Myocyte (in vitro differentiated cells): ENCODE measurements at regions not wholly inside any gene's neighbourhood (a gene's known extent, or its start where the extent isn't known, plus 50 kb on each side); places are given as distances from the start of the nearest gene placed in this dataset.

Source experiments
- DNase-seq: peaks from one replicate; pipeline ENCODE4 v3.0.0-alpha.2; 2012; ENCODE audit warnings: low read depth

DNA sequence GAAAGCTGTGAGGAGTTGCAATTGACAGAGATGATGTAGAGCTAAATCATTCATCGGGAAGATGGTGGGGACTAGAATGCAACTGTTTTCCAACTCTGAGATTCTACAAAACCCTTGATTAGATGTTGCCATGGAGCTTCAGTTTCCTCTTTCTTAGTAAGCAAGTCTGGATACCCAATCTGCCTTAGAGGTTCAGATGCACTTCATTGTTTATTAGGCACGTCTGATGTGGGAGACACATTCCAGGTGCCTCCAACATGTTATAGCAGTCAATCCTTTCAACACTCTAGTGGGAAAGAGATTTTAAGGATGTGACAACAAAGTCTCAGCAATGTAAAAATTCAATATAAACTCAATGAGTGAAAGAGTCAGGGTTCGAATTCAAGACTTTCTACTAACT lies 291.3 kb upstream of the PHYHIPL start:
- DNase-seq, result no peak

DNA sequence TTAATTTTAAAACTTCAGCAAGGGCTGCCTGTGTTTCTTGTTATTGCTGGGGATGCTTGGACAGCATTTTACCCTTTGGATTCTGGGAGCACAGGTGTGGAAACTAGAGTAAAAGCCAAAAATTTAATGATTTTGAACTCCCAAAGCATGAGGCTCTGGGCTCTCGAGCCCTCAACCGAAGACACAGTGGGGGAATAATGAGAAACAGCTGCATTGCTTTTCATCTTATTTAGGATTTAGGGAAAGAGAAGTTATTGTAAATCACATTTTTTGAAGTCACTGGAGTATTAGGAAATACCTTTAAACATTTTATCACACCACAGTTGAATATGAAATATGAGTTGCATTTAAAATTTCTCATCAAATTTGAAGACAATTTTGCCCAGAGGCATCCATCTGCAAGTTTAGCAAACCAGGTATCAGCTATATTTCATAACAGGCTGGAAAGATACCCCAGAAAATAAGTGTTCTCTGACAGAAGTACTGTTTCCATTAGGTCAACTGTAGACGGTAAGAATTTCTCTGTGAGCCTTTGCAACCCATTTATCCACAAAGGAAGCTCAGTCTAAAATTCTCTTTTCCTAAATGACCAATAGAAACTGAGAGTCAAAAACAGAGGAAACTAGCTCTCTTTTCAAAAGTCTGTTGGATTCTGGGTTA lies 290.6 kb upstream of the PHYHIPL start:
- no peak for DNase-seq

DNA sequence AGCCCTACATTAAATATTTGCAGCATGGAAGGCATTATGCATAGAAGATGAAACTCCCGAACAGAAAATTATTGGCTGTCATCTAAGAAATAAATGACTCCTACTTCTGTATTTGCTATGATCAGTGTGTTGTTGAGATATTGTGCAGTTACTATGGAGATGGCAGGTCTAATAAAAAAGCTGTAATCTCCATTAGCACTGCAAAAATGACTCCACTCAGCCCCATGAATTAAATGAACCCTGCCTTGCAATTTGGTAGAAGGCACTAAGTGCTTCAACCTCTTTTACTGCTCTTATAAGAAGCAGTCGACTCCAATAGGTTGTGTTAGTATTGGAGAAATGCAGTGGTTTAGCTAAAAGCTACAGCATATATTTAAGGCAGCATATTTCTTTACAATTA lies 290.0 kb upstream of the PHYHIPL start:
- no peak for DNase-seq

DNA sequence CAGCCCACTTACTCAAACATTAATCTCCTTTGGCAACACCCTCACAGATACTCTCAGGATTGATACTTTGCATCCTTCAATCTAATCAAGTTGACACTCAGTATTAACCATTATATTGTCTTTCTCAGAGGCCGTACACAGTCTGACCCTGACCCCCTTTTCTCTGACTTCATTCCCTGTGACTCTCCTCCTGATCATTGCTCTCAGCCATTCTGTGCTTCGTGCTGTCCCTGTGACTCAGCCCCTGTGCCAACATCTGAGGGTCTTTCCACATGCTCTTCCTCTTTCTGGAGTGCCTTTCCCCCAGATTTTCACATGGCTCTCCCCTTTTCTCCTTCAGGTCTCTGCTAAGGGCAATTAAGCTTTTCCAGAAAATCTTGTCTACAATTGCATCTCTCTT lies 289.0 kb upstream of the PHYHIPL start:
- DNase-seq, result no peak

DNA sequence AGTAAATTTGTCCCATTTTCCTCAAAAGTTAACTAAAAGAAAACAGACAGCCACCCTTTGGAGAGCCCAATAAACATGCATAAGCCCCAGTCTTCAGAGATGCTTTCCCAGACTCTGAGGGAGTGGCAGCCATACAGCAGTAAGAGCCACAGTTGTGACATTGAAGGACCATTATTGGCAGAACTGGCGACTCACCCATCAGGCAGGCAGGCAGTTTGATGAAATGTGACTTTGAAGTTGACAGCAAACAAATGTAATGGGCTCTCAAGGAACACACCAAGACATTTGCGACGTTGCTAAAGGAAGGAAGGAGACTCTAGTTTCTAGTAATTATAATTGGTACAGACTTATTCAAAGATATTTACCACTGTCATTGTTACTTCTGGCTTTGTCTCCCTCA lies 287.5 kb upstream of the PHYHIPL start:
- no peak for DNase-seq

DNA sequence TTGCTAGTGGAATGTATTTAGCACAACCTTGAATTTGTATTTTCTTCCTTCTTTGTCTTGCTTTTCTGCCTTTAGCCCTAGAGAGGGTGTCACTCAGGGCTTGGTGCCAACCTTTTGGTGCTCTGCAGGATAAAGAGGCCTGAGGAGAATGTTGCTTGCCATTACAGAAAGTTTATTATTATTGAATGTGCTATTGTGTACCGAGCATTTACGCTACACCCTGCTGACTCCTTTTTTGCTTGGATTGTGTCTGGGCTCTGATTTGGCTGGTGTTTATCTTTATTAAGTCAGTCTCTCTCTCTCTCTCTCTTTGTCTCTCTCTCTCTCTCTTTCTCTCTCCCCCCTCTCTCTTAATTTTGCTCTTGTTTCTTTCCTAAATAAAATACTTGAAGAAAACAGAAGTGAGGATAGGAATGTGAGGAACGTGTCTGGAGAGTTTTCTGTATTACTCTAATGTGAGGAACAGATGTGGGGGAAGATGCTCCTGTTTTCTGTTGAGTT lies 284.4 kb upstream of the PHYHIPL start:
- peak; percentile 11 for DNase-seq

DNA sequence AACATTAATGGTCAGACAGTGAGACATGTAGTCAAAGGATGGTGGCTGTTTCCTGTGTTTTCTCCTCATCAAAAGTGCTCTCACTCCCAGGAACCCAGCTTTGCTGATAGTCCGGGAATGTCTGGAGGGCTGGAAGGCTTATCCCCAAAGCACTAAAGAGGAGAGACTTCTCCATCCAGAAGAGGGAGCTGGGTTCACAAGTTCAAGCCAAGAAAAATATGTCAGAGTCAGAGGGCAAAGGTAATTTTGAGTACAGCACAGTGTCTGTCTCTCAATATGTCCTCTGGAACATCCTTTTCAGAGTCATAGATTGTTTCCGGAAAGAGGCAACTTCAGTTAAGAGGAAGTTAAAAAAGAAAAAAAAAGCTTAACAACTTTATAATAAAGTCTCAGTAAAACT lies 281.5 kb upstream of the PHYHIPL start:
- DNase-seq, result peak; percentile 7

DNA sequence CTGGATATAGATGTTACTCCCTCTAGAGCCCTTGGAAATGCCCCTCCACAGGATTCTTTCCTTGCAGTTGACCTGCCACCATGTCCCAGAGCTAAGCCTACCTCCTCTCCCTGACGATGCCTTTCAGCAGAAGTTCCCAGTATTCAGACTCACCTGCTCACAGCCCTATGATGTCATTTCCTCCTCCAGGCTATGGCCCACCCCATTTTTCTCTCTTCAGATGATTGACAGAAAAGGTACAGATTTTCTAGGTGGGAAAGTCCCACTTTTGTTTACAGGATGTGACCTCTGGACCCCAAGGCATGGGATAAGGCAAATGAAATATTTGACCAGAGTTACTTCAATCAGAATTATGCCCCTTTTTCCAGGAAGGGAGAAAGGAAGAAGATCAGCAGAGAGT lies 280.2 kb upstream of the PHYHIPL start:
- DNase-seq, result no peak

DNA sequence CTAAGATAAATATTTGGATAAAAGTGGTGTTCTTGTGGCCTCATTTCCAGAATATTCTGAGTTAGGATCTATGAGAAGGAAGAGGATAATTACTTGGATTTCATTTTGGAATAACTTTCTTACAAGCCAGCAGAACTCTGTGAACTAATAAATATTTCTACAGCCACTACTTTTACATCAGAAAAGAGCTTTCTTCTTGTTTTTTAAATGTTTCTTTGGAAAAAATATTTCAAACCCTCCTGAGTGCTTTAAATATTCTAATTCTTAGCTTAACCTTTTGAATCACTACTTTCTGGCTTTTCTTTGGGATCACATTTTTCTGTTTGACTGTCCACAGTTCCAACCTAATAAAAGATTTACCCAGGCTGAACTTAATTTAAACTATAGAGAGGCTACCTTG lies 279.2 kb upstream of the PHYHIPL start:
- no peak for DNase-seq

DNA sequence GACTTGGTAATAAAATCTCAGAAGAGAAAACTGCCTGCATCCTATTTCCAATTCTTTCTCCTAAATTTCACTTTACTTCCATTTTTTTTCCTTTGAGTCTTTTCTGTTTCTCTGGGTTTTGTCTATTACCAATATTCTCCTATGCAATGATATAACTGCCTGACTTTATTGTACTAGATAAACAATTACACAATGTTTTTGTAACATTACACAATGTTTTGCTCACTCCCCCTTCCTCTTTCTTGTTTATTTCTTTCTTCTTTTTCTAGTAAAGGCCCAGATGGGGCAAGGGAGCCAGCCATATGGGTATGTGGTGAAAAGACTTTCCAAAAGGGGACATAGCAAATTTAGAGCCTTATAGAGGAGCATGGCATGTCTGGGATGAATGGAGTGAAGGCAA lies 278.7 kb upstream of the PHYHIPL start:
- no peak for DNase-seq

DNA sequence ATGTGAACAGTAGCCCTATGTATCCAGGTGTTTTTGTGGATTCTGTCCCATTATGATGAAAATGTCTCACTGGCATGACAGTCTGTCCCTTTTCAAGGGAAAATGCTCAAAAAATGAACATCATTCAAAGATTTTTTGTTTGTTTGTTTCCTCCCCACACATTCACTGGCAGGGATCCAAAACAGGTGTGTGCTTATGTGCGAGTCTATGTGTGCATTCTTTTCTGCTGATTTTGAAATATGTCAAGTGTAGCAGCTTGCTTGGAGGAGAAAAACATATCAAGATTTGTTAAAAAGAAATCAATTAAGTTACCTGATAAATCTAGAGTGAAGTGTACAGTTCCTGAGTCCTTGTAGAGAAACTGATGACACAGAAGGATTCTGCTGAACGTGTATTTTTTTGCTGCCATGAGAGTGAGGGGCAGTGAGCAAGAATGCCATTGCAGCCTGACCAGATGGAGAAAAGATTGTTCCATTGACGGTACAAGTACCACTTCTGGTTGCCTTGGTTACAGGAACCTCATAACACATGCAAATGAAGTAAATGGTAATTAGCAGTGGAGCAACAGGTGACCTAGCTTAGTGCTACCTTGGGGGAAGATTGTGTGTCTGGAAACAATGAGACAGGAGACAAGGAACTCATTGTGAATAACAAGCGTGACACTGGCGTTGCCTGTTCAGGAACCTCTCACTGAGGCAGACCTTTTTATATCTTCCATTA lies 277.4 kb upstream of the PHYHIPL start:
- no peak for DNase-seq

DNA sequence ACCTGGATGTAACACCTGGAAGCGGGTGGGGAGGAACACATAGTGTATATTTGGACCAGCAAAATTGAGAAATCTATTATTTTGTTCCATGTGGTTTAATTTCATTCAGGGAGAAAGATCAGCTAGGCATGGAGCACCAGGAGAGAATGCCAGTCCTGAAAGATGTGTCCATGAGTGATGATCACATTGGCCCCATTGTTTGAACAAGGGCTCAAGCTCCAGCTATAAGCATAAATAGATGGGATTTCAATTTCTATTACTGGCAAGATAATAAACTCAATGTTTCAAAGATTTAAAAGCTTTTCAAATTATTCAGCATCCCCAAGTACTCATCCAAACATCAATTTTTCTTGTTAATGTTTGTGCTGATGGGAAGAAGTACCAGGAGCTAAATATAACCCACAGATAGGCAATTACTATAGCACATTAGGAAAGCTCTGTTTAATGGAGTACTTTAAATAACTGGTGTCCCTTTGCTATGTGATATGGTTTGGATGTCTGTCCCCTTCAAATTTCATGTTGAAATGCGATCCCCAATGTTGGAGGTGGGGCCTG lies 275.3 kb upstream of the PHYHIPL start:
- no peak for DNase-seq

DNA sequence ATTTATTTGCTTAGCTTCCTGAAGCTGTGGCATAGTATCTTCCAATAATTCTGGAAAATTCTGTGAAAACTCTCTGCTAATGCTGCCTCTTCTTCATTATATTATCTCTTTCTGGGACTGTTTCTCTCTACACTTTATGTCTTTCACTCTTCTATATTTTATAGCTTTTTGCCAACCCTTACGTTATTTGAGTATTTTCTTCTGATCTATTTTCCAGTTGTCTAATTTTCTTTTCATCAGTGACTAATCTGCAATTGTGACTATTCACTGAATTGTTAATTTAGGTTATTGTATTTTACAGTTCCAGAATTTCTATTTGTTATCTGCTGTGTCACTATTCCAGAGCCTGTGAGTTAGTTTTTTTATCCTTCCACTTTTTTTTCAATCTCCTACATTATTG lies 273.4 kb upstream of the PHYHIPL start:
- DNase-seq, result no peak

DNA sequence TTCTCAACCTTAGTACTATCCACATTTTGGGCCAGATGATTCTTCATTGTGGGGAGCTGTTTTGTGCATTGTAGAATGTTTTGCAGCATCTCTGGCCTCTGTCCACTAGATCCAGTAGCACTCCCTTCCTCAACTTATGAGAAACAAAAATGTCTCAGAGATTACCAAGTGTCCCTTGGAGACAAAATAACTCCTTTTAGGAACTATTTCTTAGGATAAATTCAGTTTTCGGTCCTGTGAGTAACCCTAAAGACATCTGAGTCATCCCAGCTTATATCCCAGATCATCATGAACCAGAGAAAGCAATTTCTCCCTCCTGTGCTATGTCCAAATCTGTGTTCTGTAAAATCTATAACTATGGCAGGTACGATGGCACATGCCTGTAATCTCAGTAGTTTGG lies 266.6 kb upstream of the PHYHIPL start:
- no peak for DNase-seq

DNA sequence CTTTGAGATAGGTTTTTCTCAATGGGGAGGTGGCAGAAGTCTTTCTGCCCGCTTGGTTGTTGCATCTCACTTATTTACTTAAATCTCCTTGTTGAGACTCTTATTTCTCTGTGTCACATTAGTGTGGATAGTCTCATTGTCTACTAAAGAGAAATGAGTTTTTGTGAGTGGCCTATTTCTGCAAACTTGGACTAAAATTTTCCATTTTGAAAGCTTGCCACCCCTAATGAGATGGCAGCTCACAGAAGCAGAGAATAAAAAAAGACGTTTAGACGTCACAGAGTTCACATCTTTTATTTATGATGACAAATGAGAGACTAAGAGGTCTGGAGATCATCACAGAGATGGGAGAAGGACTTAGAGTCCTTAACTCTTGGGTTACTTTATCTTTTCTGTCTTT lies 262.7 kb upstream of the PHYHIPL start:
- no peak for DNase-seq

DNA sequence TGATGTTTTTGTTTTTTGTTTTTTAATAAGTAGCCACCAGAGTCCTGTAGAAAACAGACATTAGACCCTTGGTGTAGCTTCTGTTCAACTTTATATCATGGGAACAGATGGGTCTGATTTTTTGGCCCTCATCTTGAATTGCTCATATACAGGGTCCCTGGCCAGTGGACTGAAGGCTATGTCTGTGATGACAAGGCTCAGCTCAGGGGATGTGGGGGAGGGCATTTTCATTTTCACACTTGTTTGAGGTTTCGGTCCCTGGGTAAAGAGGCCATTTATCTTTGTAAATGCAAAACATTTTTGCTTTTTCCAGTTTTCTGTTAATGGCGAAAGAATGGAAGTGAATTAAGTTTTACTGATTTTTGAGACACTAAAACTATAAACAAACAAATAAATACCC lies 257.6 kb upstream of the PHYHIPL start:
- DNase-seq, result no peak

DNA sequence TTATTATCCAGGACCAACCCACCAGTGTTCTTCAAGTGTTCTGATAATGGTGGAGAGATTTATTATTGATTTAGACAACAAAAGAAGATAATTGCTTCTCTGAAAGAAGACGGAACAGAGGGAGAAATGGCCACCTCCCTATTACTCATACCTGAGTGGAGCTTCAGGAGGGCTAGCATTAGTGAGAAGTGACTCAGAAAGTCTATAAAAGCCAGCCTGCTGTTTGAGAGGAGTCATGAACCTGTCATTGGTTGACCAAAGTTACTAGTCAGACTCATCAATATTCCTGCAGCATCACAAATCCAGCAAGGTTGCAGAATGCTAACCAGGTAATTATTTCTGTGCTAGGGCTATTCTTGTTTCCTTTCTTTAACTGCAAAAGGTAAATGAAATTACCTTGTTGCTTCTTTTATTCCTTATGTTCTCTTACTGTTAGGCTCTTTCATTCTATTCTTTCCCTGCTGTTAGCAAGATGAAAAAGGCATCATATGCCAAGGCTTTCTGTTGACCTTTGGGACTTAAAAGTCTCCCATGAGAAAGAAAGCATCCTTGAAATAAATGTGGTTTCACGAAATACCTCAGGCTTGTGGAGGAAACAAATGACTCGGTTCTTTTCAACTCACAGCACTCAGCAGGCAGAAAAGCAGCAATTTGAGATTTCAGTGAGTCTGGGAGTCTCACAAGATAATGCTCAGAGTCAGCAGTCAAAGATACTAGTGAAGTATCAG lies 256.4 kb upstream of the PHYHIPL start:
- DNase-seq, result peak; percentile 79

DNA sequence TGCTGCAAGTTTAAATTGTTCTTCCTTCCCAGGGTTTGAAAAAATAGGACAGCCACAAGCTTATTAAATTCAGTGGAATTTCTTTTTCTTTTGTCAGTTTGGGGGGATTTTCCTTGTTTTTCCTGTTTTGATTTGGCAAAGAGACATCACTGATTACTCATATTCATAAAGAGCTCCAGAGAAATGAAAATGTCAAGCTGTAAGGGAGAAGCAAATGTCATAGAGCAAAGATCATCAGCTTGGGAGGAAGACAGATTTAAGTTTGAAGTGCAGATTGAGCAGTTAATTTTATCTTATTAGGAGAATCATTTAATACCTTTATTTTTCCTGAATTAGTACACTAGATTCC lies 255.8 kb upstream of the PHYHIPL start:
- DNase-seq, result no peak

DNA sequence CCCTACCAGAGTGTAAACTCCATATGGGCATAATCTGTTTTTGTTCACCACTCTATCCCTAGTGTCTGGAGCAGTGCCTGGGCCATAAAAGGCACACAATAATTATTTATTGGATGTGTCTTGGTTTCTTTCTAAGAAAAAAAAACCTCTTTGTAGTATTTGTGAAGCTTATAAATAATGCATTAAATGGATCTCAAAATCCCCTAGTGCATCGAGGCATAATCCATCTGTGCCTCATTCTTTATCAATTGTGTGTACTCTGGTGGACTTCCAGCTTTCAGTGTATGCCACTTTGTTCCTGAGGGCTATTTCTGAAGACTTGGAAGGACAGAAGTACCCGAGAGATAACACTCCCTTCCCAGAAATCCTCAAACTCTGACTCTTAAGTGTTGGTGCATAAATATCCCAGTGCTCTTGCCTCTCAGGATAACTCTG lies 255.0 kb upstream of the PHYHIPL start:
- no peak for DNase-seq

DNA sequence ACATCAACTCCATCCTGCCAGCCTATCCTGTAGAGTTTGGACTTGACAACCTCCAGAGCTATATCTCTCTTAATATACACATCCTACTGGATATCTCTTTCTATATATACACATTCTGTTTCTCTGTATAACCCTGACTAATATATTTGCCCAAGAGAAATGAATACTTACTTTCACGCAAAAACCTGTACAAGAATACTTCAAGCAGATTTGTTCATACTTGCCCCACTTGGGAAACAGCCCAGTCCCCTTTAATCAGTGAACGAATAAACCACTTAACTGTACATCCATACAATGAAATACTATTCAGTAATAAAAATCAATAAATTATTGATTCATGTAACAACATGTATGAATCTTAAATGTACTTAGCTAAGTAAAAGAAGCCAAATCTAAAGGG lies 251.1 kb upstream of the PHYHIPL start:
- DNase-seq, result no peak

DNA sequence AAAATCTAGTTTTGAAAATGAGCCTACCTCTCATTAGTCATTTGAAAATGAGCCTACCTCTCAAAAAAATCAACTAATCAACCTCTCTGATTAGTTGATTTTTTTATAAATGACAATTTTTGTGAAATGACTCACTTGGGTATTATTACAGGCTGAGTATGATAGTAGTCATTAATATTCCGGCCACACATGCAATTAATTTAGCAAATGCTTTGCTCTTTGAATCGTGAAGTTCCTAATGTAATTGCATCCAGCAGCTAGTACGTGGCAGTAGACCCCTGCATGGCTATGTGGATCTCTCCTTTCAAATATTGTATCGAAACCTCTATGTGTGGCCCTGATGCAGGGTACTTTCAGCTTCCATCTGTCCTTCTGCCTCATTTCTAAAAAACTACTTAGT lies 245.9 kb upstream of the PHYHIPL start:
- no peak for DNase-seq

DNA sequence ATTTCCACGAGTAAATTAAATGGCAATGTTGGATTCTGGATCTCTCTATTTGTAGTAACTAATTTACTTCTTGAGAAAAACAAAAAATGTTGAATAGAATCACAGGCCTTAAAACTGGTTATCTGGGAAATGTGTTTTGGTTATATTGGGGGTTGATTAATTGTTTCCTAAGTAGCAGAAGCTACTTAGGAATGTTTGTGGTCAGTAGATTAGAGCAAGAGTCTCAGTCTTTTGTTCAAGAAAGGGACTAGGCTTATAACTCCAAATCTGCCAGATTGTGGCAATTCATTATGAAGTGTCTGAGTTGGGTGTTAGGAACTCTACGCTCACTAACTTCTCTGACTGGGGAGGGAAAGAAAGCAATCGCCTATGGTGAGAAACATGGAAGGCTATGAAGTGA lies 244.3 kb upstream of the PHYHIPL start:
- DNase-seq, result no peak
